ENCODE measurements at regions not wholly inside any gene's neighbourhood (a gene's known extent, or its start where the extent isn't known, plus 50 kb on each side); places are given as distances from the start of the nearest gene placed in this dataset.

DNA sequence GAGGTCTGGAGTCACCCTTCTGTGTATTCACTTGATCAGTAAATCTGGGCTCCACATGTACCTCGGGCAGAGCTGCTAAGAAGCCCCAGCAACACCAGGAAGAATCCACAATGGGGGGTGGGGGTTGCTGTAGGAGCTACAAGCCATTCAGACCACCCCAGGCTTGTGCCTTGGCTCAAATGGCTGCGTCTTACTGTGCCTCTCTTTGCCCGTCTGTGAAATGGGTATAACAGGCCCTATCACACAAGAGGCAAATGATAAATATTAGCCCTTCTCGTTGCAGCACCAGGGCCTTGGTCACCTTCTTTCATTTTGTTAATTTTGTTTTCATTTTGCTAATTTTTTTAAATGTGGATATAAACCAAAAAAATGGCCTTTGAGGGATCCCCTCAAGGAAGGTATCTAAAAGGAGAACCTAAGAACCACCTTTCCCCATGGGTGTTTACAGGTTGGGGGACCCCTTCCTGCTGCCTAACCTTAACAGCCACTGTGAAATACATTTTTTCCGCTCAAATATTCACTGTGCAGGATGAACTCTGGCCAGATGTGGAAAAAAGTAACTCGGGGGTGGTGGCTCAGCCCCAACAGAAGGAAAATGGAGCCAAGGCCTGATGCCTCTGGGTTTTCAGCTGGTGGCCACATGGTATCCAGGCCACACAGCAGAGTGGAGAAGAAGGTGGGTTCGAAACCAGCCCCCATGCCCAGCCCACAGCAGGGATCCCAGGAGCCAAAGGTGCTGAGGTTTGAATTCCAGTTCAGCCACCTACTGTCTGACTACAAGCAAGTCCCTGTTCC, 284.0 kb downstream of the MN1 start:
- DNase-seq (ENCODE audit: low spot score) (no peak), ATAC-seq (ENCODE audit: low FRiP score) (no peak)
- TF ChIP-seq CTCF (IDR thresholded peaks at IDR 0.05) = no peak

DNA sequence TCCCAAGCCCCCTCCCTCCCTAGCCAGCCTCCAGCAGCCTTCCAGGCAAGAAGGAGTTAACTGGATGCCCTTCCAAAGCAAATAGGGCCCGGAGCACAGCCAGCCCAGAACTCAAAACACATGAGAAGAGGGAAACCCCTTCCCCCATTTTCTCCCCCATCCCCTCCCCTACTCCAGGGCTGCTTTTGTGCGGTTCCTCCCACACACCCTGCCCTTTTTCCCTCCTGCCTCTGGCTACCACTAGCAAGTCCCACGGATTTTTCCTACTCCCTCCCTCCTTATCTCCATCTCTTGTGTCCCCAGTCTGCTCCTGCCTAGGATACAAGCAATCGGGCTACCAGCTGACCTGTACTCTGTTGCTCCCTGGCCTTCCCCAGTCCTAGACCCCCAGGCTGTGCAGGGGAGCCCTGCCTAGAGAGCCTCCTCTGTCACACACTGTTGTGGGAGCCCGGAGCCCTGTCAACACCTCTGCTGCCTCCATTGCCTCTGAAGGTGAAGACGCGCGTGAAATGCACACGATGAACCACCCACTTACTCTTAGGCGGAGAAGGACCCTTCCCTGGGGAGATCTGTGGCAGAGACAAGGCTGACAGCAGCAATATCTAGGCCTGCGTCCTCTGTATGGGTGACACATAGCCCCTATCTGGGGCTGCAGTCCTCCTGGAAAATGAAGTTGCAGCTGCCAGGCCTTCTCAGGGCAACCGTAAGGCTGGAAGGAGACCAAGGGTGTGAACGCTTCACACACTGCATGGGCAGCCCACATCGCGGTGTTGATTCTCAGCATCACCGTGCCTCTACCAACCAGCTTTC, 282.8 kb downstream of the MN1 start:
- TF ChIP-seq CTCF (IDR thresholded peaks at IDR 0.05) = no peak
- no peak for ATAC-seq (ENCODE audit: low FRiP score)

DNA sequence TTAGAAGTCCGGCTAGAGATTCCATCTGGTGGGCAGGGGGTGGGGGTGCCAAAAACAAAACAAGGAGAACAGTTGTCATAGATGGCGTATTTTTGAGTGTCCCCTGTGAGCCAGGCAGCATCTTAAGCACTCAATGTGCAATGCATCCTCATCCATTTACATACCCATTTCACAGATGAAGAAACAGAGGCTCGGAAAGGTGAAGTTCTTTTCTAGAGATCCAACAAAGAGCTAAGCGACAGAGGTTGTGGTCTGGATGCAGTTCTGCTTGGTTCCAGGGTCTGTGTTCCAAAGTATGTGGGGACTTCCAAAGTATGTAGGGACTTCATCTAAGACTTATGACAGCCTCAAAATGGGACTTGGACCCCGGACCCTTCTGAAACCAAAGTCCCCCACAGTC, 277.8 kb downstream of the MN1 start:
- ATAC-seq (ENCODE audit: low FRiP score) (no peak), DNase-seq (ENCODE audit: low spot score) (no peak)
- TF ChIP-seq CTCF (IDR thresholded peaks at IDR 0.05) = no peak

More for the DNA sequence above, 282.8 kb downstream of the MN1 start:
- no peak for DNase-seq (ENCODE audit: low spot score)

DNA sequence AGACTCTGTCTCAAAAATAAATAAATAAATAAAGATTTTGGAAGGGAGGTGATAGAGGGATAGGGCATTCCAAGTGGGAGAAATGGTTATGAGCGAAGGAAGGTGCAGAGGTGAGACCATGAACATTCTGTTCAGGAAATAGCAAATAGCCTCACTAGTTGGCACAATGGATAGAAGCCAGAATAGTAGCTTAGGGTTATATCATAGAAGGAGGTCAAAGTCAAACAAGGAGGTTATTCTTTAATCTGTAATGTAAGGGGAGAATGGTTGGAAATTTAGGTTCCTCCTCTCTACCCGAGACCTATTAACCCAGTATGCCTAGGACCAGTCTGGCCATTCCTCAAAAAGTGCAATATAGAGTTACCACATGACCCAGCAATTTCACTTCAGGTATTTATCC, 275.8 kb downstream of the MN1 start:
- no peak for TF ChIP-seq CTCF (IDR thresholded peaks at IDR 0.05)
- DNase-seq (ENCODE audit: low spot score) = no peak
- ATAC-seq (ENCODE audit: low FRiP score) = no peak

DNA sequence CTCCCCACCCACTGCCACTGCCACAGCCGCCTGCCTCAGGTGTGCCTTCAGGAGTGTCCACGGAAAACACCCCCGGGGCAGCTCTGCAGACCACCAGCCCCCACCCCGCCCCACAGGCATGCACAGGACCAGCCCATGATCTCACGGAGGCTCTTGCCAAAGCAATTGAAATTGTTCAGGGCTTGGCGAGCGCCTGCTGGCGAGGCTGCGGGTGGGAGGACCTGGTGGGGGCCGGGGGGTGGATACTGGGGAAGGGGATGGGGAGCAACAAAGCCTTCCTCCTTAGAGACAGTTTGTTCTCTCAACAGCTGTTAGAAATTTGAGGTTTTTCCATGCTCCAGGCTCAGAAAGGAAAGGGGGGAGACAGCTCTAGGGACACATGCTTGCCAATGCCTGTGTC, 274.7 kb downstream of the MN1 start:
- no peak for DNase-seq (ENCODE audit: low spot score)
- no peak for ATAC-seq (ENCODE audit: low FRiP score)
- TF ChIP-seq CTCF (IDR thresholded peaks at IDR 0.05) = no peak

GRCh38 chr22:27531782-27532530, 269.6 kb downstream of the MN1 start:
- no peak for TF ChIP-seq CTCF (IDR thresholded peaks at IDR 0.05)
- peak; percentile 73 for ATAC-seq (ENCODE audit: low FRiP score)
- no peak for DNase-seq (ENCODE audit: low spot score)
